Endothelial cell of umbilical vein (primary cell): ENCODE measurements at regions not wholly inside any gene's neighbourhood (a gene's known extent, or its start where the extent isn't known, plus 50 kb on each side); places are given as distances from the start of the nearest gene placed in this dataset.

Experiments
- BruUV-seq: library from RNA; stranded (reverse); fragments of 400-500 nt; replicated peaks from 2 replicates; lab custom pipeline; 2021; lab: Mats Ljungman, UMichigan
- CTCF ChIA-PET: fragments of 300-600, 350-600 bp; sonication (Branson Sonifier 250); formaldehyde crosslinking; loops from one replicate; lab custom pipeline; 2021; ENCODE audit warnings: antibody characterized with exemption, inconsistent platforms; lab: Charles Lee
- POLR2A ChIA-PET: fragments of 300-600, 350-600 bp; sonication (Branson Sonifier 250); formaldehyde crosslinking; loops from one replicate; lab custom pipeline; 2021; ENCODE audit warnings: antibody characterized with exemption, inconsistent platforms; lab: Charles Lee
- DNase-seq: peaks from one replicate; pipeline ENCODE4 v3.0.0-alpha.2; 2011; ENCODE audit warnings: low read depth, low spot score
- FAIRE-seq: peaks from 2 replicates; lab custom pipeline; 2011; peaks lifted over from hg19 to GRCh38; lab: Jason Lieb, UNC
- H2AFZ ChIP-seq: 2 replicates; pipeline ENCODE4 v1.6.0; 2012; ENCODE audit warnings: low read depth, low read length, control low read depth, inconsistent platforms
- H3K27ac ChIP-seq: 2 replicates; pipeline ENCODE4 v1.5.1; 2011; ENCODE audit warnings: low read depth, mild to moderate bottlenecking, control low read depth, low read length, moderate library complexity; ENCODE audit not compliant: insufficient read depth
- H3K27me3 ChIP-seq, 2 experiments: 2 replicates each; pipeline versions ENCODE4 v1.6.0 to v1.6.1; 2011; ENCODE audit warnings: low read length in 2 of 2, mixed read lengths in 1 of 2; ENCODE audit not compliant: control insufficient read depth in 2 of 2, insufficient read depth in 2 of 2
- H3K36me3 ChIP-seq, 2 experiments: 2 replicates in 1 of 2; 3 replicates in 1 of 2; pipeline ENCODE4 v1.5.1; 2011; ENCODE audit warnings: low read length in 2 of 2, mild to moderate bottlenecking in 1 of 2, moderate library complexity in 1 of 2; ENCODE audit not compliant: control insufficient read depth in 2 of 2, insufficient read depth in 2 of 2; ENCODE audit errors: extremely low read depth in 1 of 2
- H3K4me1 ChIP-seq: 3 replicates; pipeline ENCODE4 v1.5.1; 2011; ENCODE audit warnings: mild to moderate bottlenecking, low read length; ENCODE audit not compliant: control insufficient read depth, insufficient read depth; ENCODE audit errors: extremely low read depth
- H3K4me2 ChIP-seq: 2 replicates; pipeline ENCODE4 v1.6.1; 2011; ENCODE audit warnings: low read length, control low read depth, mixed read lengths; ENCODE audit not compliant: insufficient read depth
- H3K4me3 ChIP-seq, 3 experiments: fragments of 200-600 bp in 1 of 3; sonication (generic), shearing (Covaris generic) in 1 of 3; replicated peaks in 1 of 3; 2 replicates each; pipeline ENCODE4 v1.5.1; 2011 to 2016; ENCODE audit warnings: control low read depth in 3 of 3, low read length in 3 of 3, mild to moderate bottlenecking in 2 of 3, inconsistent platforms in 1 of 3, low read depth in 1 of 3, moderate library complexity in 1 of 3; ENCODE audit not compliant: insufficient read depth in 1 of 3
- H3K79me2 ChIP-seq: 2 replicates; pipeline ENCODE4 v1.6.0; 2012; ENCODE audit warnings: low read length, inconsistent platforms; ENCODE audit not compliant: control insufficient read depth, insufficient read depth
- H3K9ac ChIP-seq: replicated peaks from 2 replicates; pipeline ENCODE3; 2011; ENCODE audit warnings: low read length, control low read depth; ENCODE audit not compliant: insufficient read depth; ENCODE audit errors: extremely low read depth
- H3K9me1 ChIP-seq: replicated peaks from 3 replicates; pipeline ENCODE4 v1.6.0; 2011; ENCODE audit warnings: mild to moderate bottlenecking, low read length; ENCODE audit not compliant: control insufficient read depth, insufficient read depth; ENCODE audit errors: extremely low read depth
- H3K9me3 ChIP-seq: replicated peaks from 2 replicates; pipeline ENCODE4 v1.5.1; 2012; ENCODE audit warnings: low read length, inconsistent platforms; ENCODE audit not compliant: control insufficient read depth, insufficient read depth
- H4K20me1 ChIP-seq: replicated peaks from 2 replicates; pipeline ENCODE3; 2011; ENCODE audit warnings: mild to moderate bottlenecking, low read length; ENCODE audit not compliant: control insufficient read depth, insufficient read depth; ENCODE audit errors: extremely low read depth
- CTCF ChIP-seq, 2 donors: IDR thresholded peaks; 1 replicate in 1 of 2; 2 replicates in 1 of 2; pipeline ENCODE4 v1.5.1; 2011; ENCODE audit warnings: low read length in 2 of 2, mild to moderate bottlenecking in 2 of 2, moderate library complexity in 2 of 2, control low read depth in 1 of 2, inconsistent platforms in 1 of 2, low read depth in 1 of 2; ENCODE audit not compliant: insufficient read depth in 1 of 2; ENCODE audit errors: extremely low read depth in 1 of 2
- EZH2 ChIP-seq: IDR thresholded peaks from 2 replicates; pipeline ENCODE4 v1.6.1; 2012; ENCODE audit warnings: borderline replicate concordance, low read depth, mild to moderate bottlenecking, moderate library complexity, low read length, inconsistent platforms; ENCODE audit not compliant: severe bottlenecking
- GATA2 ChIP-seq: IDR thresholded peaks from 2 replicates; pipeline ENCODE4 v1.7.0; 2011; ENCODE audit warnings: low read depth, mild to moderate bottlenecking, moderate library complexity, mixed read lengths, low read length; ENCODE audit not compliant: insufficient read length, insufficient read depth
- JUN ChIP-seq: IDR thresholded peaks from 2 replicates; pipeline ENCODE4 v1.6.1; 2011; ENCODE audit warnings: borderline replicate concordance, low read depth; ENCODE audit not compliant: insufficient read length, insufficient read depth
- dilution Hi-C: fragments of 300-500 bp; cut with MboI; formaldehyde crosslinking; loops from one replicate; pipeline ENCODE4 v1.15.0; 2019; ENCODE audit warnings: low sequenced_read_pairs; ENCODE audit not compliant: extremely low pct_ligation_motif_present
- intact Hi-C: fragments of 100-400 bp; cut with micrococcal nuclease; formaldehyde crosslinking; loops from one replicate; pipeline ENCODE4 v1.10.0; 2022
- TF ChIP-seq, protein P1 (sequence below): IDR thresholded peaks from 2 replicates; pipeline ENCODE4 v1.6.1; 2011; ENCODE audit not compliant: insufficient read depth, insufficient read length

GRCh38 chr14:62216121-62216520 lies 453.9 kb downstream of the SNAPC1 start:
- H4K20me1 ChIP-seq, result no peaks in the 10 kb centered on the region
- dilution Hi-C loops, result no loop called here
- no peak overlapping the region for H3K9ac ChIP-seq
- H3K27ac ChIP-seq, result no peak overlapping the region
- ChIA-PET CTCF (interaction anchor here (0.9 kb wide), 1 partner anchor 33 kb away, joined by 3 read pairs; no protein-coding TSS in a partner anchor), POLR2A (no interaction called here)
- TF ChIP-seq CTCF (IDR thresholded peaks at IDR 0.05; ENCODE audit: extremely low read depth in 1 of 2, insufficient read depth in 1 of 2, low read depth in 1 of 2, low read length in 2 of 2), result no peak
- TF ChIP-seq, protein P1, sequence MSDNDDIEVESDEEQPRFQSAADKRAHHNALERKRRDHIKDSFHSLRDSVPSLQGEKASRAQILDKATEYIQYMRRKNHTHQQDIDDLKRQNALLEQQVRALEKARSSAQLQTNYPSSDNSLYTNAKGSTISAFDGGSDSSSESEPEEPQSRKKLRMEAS, result no peak
- no peak for TF ChIP-seq EZH2
- intact Hi-C loops, result no loop called here
- BruUV-seq, result no TSS peak
- H2AFZ ChIP-seq, result no peak overlapping the region
- H3K9me3 ChIP-seq, result no peaks in the 10 kb centered on the region
- no peaks in the 10 kb centered on the region for H3K9me1 ChIP-seq
- no peaks in the 10 kb centered on the region for H3K79me2 ChIP-seq
- no peak overlapping the region for H3K4me3 ChIP-seq
- no peak for FAIRE-seq
- no peak for DNase-seq
- no peaks in the 10 kb centered on the region for H3K36me3 ChIP-seq
- no peaks in the 10 kb centered on the region for H3K4me1 ChIP-seq
- peaks cover 7 to 8% of the 10 kb centered on the region in 2 experiments for H3K27me3 ChIP-seq
- no peak overlapping the region for H3K4me2 ChIP-seq

- Histone ChIP-seq H3K79me2 (no peaks in the 10 kb centered on the region), H3K4me1 (no peaks in the 10 kb centered on the region), H3K27ac (no peak overlapping the region), H3K4me2 (no peak overlapping the region), H3K36me3 (no peaks in the 10 kb centered on the region), H3K9ac (no peak overlapping the region), H3K9me3 (no peaks in the 10 kb centered on the region), H3K4me3 (no peak overlapping the region), H2AFZ (no peak overlapping the region), H3K27me3 (no peaks in the 10 kb centered on the region), H3K9me1 (no peaks in the 10 kb centered on the region), H4K20me1 (no peaks in the 10 kb centered on the region)
- intact Hi-C loops, result no loop called here
- DNase-seq (no peak), FAIRE-seq (no peak)
- TF ChIP-seq JUN, result no peak
- no peak for TF ChIP-seq CTCF (IDR thresholded peaks at IDR 0.05; ENCODE audit: extremely low read depth in 1 of 2, insufficient read depth in 1 of 2, low read depth in 1 of 2, low read length in 2 of 2)
- no peak for TF ChIP-seq GATA2
- dilution Hi-C loops, result no loop called here
- CTCF ChIA-PET, result interaction anchor here (0.8 kb wide), 1 partner anchor 11 kb away, joined by 3 read pairs; no protein-coding TSS in a partner anchor
- BruUV-seq, result no TSS peak
- POLR2A ChIA-PET, result no interaction called here
These were observed 472.6 kb downstream of the SNAPC1 start for GRCh38 chr14:62234849-62235248.
